ENCODE measurements at regions not wholly inside any gene's neighbourhood (a gene's known extent, or its start where the extent isn't known, plus 50 kb on each side); places are given as distances from the start of the nearest gene placed in this dataset.
"Not testable (repeated sequence)": the region's sequence is repeated elsewhere in the genome, so short reads cannot be mapped to it uniquely, and the experiment has no call there.

DNA sequence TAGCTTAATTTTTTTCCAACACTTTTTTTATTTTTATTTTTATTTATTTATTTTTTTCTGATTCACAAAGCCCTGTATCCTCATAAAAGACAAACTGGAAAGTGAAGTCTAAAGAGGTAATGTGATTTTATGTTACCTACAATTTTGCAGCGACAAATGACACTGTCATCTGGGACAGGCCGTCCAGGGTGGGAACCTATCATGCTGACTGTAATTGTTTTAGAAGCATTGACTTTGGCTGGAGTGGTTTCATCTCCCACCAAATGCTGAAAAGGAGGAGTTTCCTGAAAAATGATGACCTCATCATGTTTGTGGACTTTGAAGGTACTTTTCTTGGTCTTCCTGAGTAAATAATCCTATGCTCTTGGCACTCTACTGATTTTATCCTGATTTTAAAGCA is 446.7 kb downstream of the FOXD4L4 start:
- TF ChIP-seq CTCF (conservative IDR thresholded peaks at IDR 0.05; ENCODE audit: low read depth in 2 of 2); EZH2 (IDR thresholded peaks at IDR 0.05; ENCODE audit: low read depth, unreplicated experiment); POLR2AphosphoS5 (IDR thresholded peaks at IDR 0.05; ENCODE audit: low read depth); CREB1 (CRISPR knock-in tag; IDR thresholded peaks at IDR 0.05; ENCODE audit: low read depth); EZH2phosphoT487 (IDR thresholded peaks at IDR 0.05; ENCODE audit: unreplicated experiment); JUNB (IDR thresholded peaks at IDR 0.05; ENCODE audit: unreplicated experiment); ZNF331 (CRISPR knock-in tag; IDR thresholded peaks at IDR 0.05; ENCODE audit: low read depth); ZNF114 (CRISPR knock-in tag; IDR thresholded peaks at IDR 0.05); NANOG (IDR thresholded peaks at IDR 0.05; ENCODE audit: borderline replicate concordance); STAT1 (IDR thresholded peaks at IDR 0.05; ENCODE audit: unreplicated experiment); ZNF462 (CRISPR knock-in tag; IDR thresholded peaks at IDR 0.05): not testable (repeated sequence)
- TF ChIP-seq, protein P1, sequence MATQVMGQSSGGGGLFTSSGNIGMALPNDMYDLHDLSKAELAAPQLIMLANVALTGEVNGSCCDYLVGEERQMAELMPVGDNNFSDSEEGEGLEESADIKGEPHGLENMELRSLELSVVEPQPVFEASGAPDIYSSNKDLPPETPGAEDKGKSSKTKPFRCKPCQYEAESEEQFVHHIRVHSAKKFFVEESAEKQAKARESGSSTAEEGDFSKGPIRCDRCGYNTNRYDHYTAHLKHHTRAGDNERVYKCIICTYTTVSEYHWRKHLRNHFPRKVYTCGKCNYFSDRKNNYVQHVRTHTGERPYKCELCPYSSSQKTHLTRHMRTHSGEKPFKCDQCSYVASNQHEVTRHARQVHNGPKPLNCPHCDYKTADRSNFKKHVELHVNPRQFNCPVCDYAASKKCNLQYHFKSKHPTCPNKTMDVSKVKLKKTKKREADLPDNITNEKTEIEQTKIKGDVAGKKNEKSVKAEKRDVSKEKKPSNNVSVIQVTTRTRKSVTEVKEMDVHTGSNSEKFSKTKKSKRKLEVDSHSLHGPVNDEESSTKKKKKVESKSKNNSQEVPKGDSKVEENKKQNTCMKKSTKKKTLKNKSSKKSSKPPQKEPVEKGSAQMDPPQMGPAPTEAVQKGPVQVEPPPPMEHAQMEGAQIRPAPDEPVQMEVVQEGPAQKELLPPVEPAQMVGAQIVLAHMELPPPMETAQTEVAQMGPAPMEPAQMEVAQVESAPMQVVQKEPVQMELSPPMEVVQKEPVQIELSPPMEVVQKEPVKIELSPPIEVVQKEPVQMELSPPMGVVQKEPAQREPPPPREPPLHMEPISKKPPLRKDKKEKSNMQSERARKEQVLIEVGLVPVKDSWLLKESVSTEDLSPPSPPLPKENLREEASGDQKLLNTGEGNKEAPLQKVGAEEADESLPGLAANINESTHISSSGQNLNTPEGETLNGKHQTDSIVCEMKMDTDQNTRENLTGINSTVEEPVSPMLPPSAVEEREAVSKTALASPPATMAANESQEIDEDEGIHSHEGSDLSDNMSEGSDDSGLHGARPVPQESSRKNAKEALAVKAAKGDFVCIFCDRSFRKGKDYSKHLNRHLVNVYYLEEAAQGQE (IDR thresholded peaks at IDR 0.05; ENCODE audit: unreplicated experiment), result not testable (repeated sequence)
- TF ChIP-seq, protein P2, sequence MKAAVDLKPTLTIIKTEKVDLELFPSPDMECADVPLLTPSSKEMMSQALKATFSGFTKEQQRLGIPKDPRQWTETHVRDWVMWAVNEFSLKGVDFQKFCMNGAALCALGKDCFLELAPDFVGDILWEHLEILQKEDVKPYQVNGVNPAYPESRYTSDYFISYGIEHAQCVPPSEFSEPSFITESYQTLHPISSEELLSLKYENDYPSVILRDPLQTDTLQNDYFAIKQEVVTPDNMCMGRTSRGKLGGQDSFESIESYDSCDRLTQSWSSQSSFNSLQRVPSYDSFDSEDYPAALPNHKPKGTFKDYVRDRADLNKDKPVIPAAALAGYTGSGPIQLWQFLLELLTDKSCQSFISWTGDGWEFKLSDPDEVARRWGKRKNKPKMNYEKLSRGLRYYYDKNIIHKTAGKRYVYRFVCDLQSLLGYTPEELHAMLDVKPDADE (IDR thresholded peaks at IDR 0.05), result not testable (repeated sequence)

Data from GM23338 (cell line).